ENCODE measurements at regions not wholly inside any gene's neighbourhood (a gene's known extent, or its start where the extent isn't known, plus 50 kb on each side); places are given as distances from the start of the nearest gene placed in this dataset.
"Not testable (repeated sequence)": the region's sequence is repeated elsewhere in the genome, so short reads cannot be mapped to it uniquely, and the experiment has no call there.

GRCh38 chrX:40891798-40892197 is 156.5 kb upstream of the MED14 start:
- no peak for DNase-seq (ENCODE audit: low read depth)

DNA sequence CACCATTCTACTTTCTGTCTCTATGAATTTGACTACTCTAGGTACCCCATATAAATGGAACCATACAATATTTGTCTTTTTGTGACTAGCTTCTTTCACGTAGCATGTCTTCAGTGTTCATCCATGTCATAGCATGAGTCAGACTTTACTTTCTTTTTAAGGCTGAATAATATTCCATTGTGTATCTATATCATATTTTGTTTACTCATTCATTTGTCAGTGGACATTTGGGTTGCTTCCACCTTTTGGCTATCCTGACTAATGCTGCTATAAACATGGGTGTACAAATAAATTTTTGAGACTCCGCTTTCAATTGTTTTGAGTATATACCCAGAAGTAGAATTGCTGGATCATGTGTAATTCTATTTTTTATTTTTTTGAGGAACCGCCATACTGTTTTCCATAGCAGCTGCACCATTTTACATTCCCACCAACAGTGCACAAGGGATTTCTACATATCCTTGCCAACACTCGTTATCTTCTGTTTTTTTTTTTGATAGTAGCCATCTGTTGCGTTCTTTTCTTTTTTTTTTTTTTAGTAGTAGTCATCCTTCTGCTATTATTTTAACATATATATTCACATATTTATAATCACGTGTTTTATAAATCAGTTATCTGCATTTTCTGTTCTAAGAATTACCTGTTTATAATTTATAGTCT is 158.0 kb upstream of the MED14 start:
- DNase-seq (ENCODE audit: low read depth): no peak

DNA sequence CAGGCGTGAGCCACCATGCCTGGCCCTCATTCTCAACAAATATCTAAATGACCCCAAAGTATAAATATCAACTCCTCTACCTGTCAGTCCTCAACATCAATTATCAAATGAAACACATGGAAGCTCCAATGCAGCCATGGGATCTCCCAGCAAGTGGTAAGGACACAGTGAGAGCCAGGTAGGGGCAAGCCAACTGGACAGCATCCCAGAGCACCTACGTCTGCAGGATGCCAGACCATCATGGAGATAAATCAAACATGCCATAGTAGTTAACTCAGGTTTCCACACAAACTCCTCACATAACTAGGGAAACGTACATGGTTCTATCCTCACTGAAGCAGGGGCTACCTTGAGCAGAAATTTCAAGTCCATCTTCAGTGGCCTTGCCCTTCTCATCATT is 159.9 kb upstream of the MED14 start:
- no peak for DNase-seq (ENCODE audit: low read depth)

GRCh38 chrX:40897718-40898270 is 162.5 kb upstream of the MED14 start:
- no peak for DNase-seq (ENCODE audit: low read depth)

DNA sequence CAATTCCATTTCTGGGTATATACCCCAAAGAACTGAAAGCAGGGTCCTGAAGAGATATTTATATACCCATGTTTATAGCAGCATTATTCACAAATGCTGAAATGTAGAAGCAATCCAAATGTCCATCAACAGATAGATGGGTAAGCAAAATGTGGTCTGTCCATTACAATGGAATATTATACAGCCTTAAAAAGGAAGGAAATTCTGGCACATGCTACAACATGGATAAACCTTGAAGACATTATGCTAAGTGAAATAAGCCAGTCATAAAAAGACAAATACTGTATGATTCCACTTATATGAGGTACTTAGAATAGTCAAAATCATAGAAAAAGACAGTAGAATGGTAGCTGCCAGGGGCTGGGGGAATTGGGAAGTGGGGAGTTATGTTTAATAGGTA is 169.4 kb upstream of the MED14 start:
- not testable (repeated sequence) for DNase-seq (ENCODE audit: low read depth)

DNA sequence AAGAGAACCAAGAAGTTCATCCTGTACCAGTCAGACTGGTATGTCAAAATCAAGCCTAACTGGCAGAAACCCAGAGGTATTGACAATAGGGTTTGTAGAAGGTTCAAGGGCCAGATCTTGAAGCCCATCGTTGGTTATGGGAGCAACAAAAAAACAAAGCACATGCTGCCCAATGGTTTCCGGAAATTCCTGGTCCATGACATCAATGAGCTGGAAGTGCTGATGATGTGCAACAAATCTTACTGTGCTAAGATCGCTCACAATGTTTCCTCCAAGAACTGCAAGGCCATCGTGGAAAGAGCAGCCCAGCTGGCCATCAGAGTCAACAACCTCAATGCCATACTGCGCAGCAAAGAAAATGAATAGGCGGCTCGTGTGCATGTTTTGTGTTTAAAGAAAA is 172.7 kb upstream of the MED14 start:
- no peak for DNase-seq (ENCODE audit: low read depth)

- no peak for DNase-seq (ENCODE audit: low read depth)
These were observed 173.6 kb upstream of the MED14 start for GRCh38 chrX:40908857-40909475.

- DNase-seq (ENCODE audit: low read depth): no peak
These were observed 173.1 kb upstream of the USP9X start for GRCh38 chrX:40912166-40912565.

GRCh38 chrX:40912576-40912975 is 172.7 kb upstream of the USP9X start:
- no peak for DNase-seq (ENCODE audit: low read depth)

DNA sequence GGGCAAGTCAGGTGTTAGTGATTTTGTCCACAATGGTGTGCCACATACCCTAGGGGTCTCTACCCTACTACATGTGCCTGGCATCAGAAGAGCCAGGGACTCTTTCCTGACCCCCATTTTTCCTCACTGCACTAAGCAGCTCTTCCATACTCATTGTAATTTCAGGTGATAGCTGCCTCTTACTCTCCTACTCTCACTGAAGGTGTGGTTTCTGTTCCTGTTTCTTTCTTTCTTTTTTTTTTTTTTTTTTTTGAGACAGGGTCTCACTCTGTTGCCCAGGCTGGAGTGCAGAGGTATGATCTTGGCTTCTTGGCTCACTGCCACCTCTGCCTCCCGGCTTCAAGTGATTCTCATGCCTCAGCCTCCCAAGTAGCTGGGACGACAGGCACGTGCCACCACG is 164.9 kb upstream of the USP9X start:
- DNase-seq (ENCODE audit: low read depth): no peak

GRCh38 chrX:40922307-40922706 is 162.9 kb upstream of the USP9X start:
- no peak for DNase-seq (ENCODE audit: low read depth)

DNA sequence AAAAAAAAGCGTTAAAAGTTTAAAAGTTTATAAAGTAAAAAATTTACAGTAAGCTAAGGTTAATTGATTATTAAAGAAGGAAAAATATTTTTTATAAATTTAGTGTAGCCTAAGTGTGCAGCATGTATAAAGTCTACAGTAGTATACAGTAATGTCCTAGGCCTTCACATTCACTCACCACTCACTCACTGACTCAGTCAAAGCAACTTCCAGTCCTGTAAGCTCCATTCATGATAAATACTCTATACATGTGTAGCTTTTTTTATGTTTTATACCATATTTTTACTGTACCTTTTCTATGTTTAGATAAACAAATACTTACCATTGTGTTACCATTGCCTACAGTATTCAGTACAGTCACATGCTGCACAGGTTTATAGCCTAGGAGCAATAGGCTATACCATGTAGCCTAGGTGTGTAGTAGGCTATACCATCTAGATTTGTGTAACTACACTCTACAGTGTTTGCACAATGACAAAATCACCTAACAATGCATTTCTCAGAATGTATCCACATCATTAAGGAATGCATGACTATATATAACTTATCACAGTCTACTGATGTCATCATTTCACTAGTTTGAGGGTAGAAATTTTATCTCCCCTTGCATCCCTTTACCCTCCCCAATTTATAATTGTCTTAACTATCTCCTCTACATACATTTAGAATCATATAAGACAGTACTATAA is 158.4 kb upstream of the USP9X start:
- not testable (repeated sequence) for DNase-seq (ENCODE audit: low read depth)

- no peak for DNase-seq (ENCODE audit: low read depth)
These were observed 157.2 kb upstream of the USP9X start for GRCh38 chrX:40928076-40928475.

- no peak for DNase-seq (ENCODE audit: low read depth)
These were observed 153.3 kb upstream of the USP9X start for GRCh38 chrX:40931921-40932320.

DNA sequence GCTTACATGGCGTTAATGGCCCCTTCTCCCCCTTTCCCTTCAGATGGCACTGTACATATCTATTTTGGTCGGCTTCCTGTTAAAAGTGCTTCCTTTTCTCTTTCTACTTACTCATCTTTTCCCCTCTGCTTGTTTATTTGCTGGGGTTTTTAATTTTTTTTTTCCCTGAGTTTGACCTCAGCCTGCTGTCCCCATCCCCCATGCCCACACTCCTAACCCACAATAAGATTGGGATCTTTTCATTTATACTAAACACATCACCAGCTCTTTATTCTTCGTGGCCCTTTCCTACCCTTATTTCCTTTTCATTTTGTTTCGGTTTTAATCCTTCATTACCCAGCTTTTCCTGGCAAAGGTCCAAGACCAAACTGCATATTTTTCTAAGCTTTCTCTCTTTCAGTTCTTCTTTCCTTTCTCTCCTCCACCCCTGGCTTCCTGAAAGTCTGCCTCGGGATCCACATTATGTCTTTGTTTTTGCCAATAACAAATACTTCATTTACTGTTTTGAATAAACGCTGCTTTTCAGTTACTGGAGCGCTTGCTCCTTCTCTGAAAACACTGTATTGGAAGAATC is 152.0 kb upstream of the USP9X start:
- no peak for DNase-seq (ENCODE audit: low read depth)

GRCh38 chrX:40933706-40934425 is 151.4 kb upstream of the USP9X start:
- DNase-seq (ENCODE audit: low read depth): no peak

- no peak for DNase-seq (ENCODE audit: low read depth)
These were observed 148.4 kb upstream of the USP9X start for GRCh38 chrX:40936827-40937226.

DNA sequence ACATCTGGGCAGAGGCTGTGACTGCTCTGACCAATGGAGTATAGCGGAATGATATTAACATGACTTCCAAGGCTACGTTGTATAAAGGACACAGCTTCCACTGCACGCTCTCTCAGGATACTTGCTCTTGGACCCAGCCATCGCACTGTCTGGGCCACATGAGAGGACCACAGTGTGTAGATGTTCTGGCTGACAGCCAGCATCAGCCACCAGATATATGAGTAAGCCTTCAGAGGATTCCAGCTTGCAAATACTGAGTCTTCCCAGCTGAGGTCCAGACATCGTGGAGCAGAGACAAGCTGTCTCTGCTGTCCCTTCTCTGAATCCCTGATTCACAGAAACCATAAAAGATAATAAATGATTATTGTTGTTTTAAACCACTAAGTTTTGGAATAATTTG is 146.8 kb upstream of the USP9X start:
- no peak for DNase-seq (ENCODE audit: low read depth)

GRCh38 chrX:40943093-40943641 is 142.1 kb upstream of the USP9X start:
- no peak for DNase-seq (ENCODE audit: low read depth)

- DNase-seq (ENCODE audit: low read depth): no peak
These were observed 139.9 kb upstream of the USP9X start for GRCh38 chrX:40945361-40945713.

GRCh38 chrX:40947276-40947675 is 138.0 kb upstream of the USP9X start:
- DNase-seq (ENCODE audit: low read depth): no peak

- no peak for DNase-seq (ENCODE audit: low read depth)
These were observed 136.2 kb upstream of the USP9X start for GRCh38 chrX:40949071-40949470.

Measured in stimulated activated CD8-positive, alpha-beta memory T cell treated with anti-CD3 and anti-CD28 coated beads, Interleukin-15, amount 100 ng/mL, for 1 hour (primary cell).